ENCODE measurements at regions not wholly inside any gene's neighbourhood (a gene's known extent, or its start where the extent isn't known, plus 50 kb on each side); places are given as distances from the start of the nearest gene placed in this dataset.

GRCh38 chr3:144466114-144466513, 494.5 kb downstream of the DIPK2A start:
- Histone ChIP-seq H3K27ac (ENCODE audit: low read length) (no peak overlapping the region), H3F3A (ENCODE audit: insufficient read depth, low read length, poor library complexity, severe bottlenecking) (no peaks in the 10 kb centered on the region), H3K79me2 (replicated peaks; ENCODE audit: insufficient read depth, low read length) (no peaks in the 10 kb centered on the region), H4K20me1 (ENCODE audit: insufficient read depth) (no peaks in the 10 kb centered on the region), H3K36me3 (ENCODE audit: insufficient read depth, low read length) (no peaks in the 10 kb centered on the region), H3K9ac (ENCODE audit: low read length) (no peak overlapping the region), H3K27me3 (ENCODE audit: insufficient read depth, low read depth, low read length) (no peaks in the 10 kb centered on the region), H3K9me3 (ENCODE audit: low read length) (no peaks in the 10 kb centered on the region), H3K9me2 (ENCODE audit: insufficient read depth, low read length) (no peaks in the 10 kb centered on the region), H3K4me3 (ENCODE audit: low read length) (no peak overlapping the region), H3K4me2 (ENCODE audit: low read length) (no peak overlapping the region), H2AFZ (ENCODE audit: low read depth, low read length) (no peak overlapping the region)
- TF ChIP-seq SMC3 (conservative IDR thresholded peaks at IDR 0.05; ENCODE audit: poor library complexity) = no peak
- TF ChIP-seq POLR2AphosphoS5 (IDR thresholded peaks at IDR 0.05) = no peak
- TF ChIP-seq RAD21 (conservative IDR thresholded peaks at IDR 0.05) = no peak
- TF ChIP-seq REST (IDR thresholded peaks at IDR 0.05; ENCODE audit: borderline replicate concordance) = no peak
- TF ChIP-seq, protein P1, sequence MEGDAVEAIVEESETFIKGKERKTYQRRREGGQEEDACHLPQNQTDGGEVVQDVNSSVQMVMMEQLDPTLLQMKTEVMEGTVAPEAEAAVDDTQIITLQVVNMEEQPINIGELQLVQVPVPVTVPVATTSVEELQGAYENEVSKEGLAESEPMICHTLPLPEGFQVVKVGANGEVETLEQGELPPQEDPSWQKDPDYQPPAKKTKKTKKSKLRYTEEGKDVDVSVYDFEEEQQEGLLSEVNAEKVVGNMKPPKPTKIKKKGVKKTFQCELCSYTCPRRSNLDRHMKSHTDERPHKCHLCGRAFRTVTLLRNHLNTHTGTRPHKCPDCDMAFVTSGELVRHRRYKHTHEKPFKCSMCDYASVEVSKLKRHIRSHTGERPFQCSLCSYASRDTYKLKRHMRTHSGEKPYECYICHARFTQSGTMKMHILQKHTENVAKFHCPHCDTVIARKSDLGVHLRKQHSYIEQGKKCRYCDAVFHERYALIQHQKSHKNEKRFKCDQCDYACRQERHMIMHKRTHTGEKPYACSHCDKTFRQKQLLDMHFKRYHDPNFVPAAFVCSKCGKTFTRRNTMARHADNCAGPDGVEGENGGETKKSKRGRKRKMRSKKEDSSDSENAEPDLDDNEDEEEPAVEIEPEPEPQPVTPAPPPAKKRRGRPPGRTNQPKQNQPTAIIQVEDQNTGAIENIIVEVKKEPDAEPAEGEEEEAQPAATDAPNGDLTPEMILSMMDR (IDR thresholded peaks at IDR 0.05; ENCODE audit: poor library complexity, severe bottlenecking) = no peak
- no peak for TF ChIP-seq EP300 (conservative IDR thresholded peaks at IDR 0.05; ENCODE audit: poor library complexity, severe bottlenecking)
- TF ChIP-seq EZH2 (IDR thresholded peaks at IDR 0.05; ENCODE audit: borderline replicate concordance, insufficient read depth, low read length, poor library complexity, severe bottlenecking) = no peak
- no peak for TF ChIP-seq TAF1 (IDR thresholded peaks at IDR 0.05; ENCODE audit: low read depth)
- TF ChIP-seq MXI1 (conservative IDR thresholded peaks at IDR 0.05; ENCODE audit: poor library complexity, severe bottlenecking) = no peak

GRCh38 chr3:144466540-144466939, 494.9 kb downstream of the DIPK2A start:
- no peaks in the 10 kb centered on the region for H4K20me1 ChIP-seq (ENCODE audit: insufficient read depth)
- no peak overlapping the region for H3K27ac ChIP-seq (ENCODE audit: low read length)
- no peaks in the 10 kb centered on the region for H3F3A ChIP-seq (ENCODE audit: insufficient read depth, low read length, poor library complexity, severe bottlenecking)
- H3K4me2 ChIP-seq (ENCODE audit: low read length) = no peak overlapping the region
- no peak overlapping the region for H3K4me3 ChIP-seq (ENCODE audit: low read length)
- no peaks in the 10 kb centered on the region for H3K27me3 ChIP-seq (ENCODE audit: insufficient read depth, low read depth, low read length)
- no peak overlapping the region for H2AFZ ChIP-seq (ENCODE audit: low read depth, low read length)
- TF ChIP-seq, protein P1 (IDR thresholded peaks at IDR 0.05; ENCODE audit: poor library complexity, severe bottlenecking) = no peak
- TF ChIP-seq POLR2AphosphoS5 (IDR thresholded peaks at IDR 0.05) = no peak
- no peak for TF ChIP-seq RAD21 (conservative IDR thresholded peaks at IDR 0.05)
- TF ChIP-seq REST (IDR thresholded peaks at IDR 0.05; ENCODE audit: borderline replicate concordance) = no peak
- TF ChIP-seq TAF1 (IDR thresholded peaks at IDR 0.05; ENCODE audit: low read depth) = no peak
- no peak for TF ChIP-seq SMC3 (conservative IDR thresholded peaks at IDR 0.05; ENCODE audit: poor library complexity)
- no peak for TF ChIP-seq EP300 (conservative IDR thresholded peaks at IDR 0.05; ENCODE audit: poor library complexity, severe bottlenecking)
- TF ChIP-seq EZH2 (IDR thresholded peaks at IDR 0.05; ENCODE audit: borderline replicate concordance, insufficient read depth, low read length, poor library complexity, severe bottlenecking) = no peak
- no peak for TF ChIP-seq MXI1 (conservative IDR thresholded peaks at IDR 0.05; ENCODE audit: poor library complexity, severe bottlenecking)
- H3K36me3 ChIP-seq (ENCODE audit: insufficient read depth, low read length) = no peaks in the 10 kb centered on the region
- H3K9me3 ChIP-seq (ENCODE audit: low read length) = no peaks in the 10 kb centered on the region
- no peaks in the 10 kb centered on the region for H3K9me2 ChIP-seq (ENCODE audit: insufficient read depth, low read length)
- H3K9ac ChIP-seq (ENCODE audit: low read length) = no peak overlapping the region
- no peaks in the 10 kb centered on the region for H3K79me2 ChIP-seq (replicated peaks; ENCODE audit: insufficient read depth, low read length)
